IMR-90 (cell line): ENCODE measurements at regions not wholly inside any gene's neighbourhood (a gene's known extent, or its start where the extent isn't known, plus 50 kb on each side); places are given as distances from the start of the nearest gene placed in this dataset.

ENCODE experiments used
- ATAC-seq: fragments of 200-7000 bp; cut with Tn5 transposase; 2 replicates; pipeline ENCODE4 v1.9.1; 2020; ENCODE audit warnings: low read depth, mild to moderate bottlenecking, moderate library complexity
- BruUV-seq: library from RNA; stranded (reverse); fragments of 400-500 nt; replicated peaks from 2 replicates; lab custom pipeline; 2021; lab: Mats Ljungman, UMichigan
- CTCF ChIA-PET: fragments of 300-600 bp; formaldehyde crosslinking; extraction: SDS; loops from one replicate; lab custom pipeline; 2021; ENCODE audit warnings: antibody characterized with exemption; lab: Yijun Ruan, JAX
- POLR2A ChIA-PET: fragments of 300-600 bp; sonication (Branson Sonifier 250); formaldehyde crosslinking; loops from one replicate; lab custom pipeline; 2022; ENCODE audit warnings: antibody characterized with exemption; ENCODE audit not compliant: unreplicated experiment; lab: Charles Lee
- DNase-seq: peaks from one replicate; pipeline ENCODE4 v3.0.0; 2013
- H2AFZ ChIP-seq: replicated peaks from 2 replicates; pipeline ENCODE3; 2013; ENCODE audit warnings: low read length, mild to moderate bottlenecking; ENCODE audit not compliant: poor library complexity
- H2AK5ac ChIP-seq: 2 replicates; pipeline ENCODE4 v1.6.1; 2013; ENCODE audit warnings: low read depth, low read length, inconsistent platforms
- H2AK9ac ChIP-seq: replicated peaks from 2 replicates; pipeline ENCODE3; 2013; ENCODE audit warnings: mild to moderate bottlenecking, low read depth, low read length, moderate library complexity; ENCODE audit not compliant: poor library complexity
- H2BK120ac ChIP-seq: 2 replicates; pipeline ENCODE4 v1.6.1; 2013; ENCODE audit warnings: low read depth, low read length, inconsistent platforms
- H2BK15ac ChIP-seq: 3 replicates; pipeline ENCODE4 v1.6.1; 2013; ENCODE audit warnings: low read depth, low read length, inconsistent platforms
- H2BK20ac ChIP-seq: 2 replicates; pipeline ENCODE4 v1.6.1; 2013; ENCODE audit warnings: low read depth, mild to moderate bottlenecking, inconsistent platforms, low read length, moderate library complexity
- H2BK5ac ChIP-seq: 2 replicates; pipeline ENCODE4 v1.6.1; 2013; ENCODE audit warnings: mild to moderate bottlenecking, low read depth, low read length, inconsistent platforms; ENCODE audit not compliant: poor library complexity, severe bottlenecking
- H3K14ac ChIP-seq: replicated peaks from 2 replicates; pipeline ENCODE4 v1.6.1; 2013; ENCODE audit warnings: low read depth, low read length, inconsistent platforms
- H3K18ac ChIP-seq: 2 replicates; pipeline ENCODE4 v1.6.1; 2013; ENCODE audit warnings: low read depth, low read length, control low read depth
- H3K23ac ChIP-seq: 2 replicates; pipeline ENCODE4 v1.6.1; 2013; ENCODE audit warnings: low read depth, low read length, inconsistent platforms
- H3K27ac ChIP-seq: 2 replicates; pipeline ENCODE4 v1.5.1; 2013; ENCODE audit warnings: mild to moderate bottlenecking, control low read depth, low read length; ENCODE audit not compliant: insufficient read depth
- H3K27me3 ChIP-seq: 2 replicates; pipeline ENCODE4 v1.6.1; 2013; ENCODE audit warnings: low read length; ENCODE audit not compliant: control insufficient read depth, insufficient read depth
- H3K36me3 ChIP-seq: 2 replicates; pipeline ENCODE4 v1.6.1; 2013; ENCODE audit warnings: low read length, mixed read lengths; ENCODE audit not compliant: control insufficient read depth, insufficient read depth
- H3K4ac ChIP-seq: 2 replicates; pipeline ENCODE4 v1.6.1; 2013; ENCODE audit warnings: low read depth, low read length, inconsistent platforms
- H3K4me1 ChIP-seq: 2 replicates; pipeline ENCODE4 v1.6.1; 2013; ENCODE audit warnings: low read length, mixed read lengths; ENCODE audit not compliant: control insufficient read depth, insufficient read depth
- H3K4me2 ChIP-seq: 2 replicates; pipeline ENCODE4 v1.6.1; 2013; ENCODE audit warnings: low read depth, mild to moderate bottlenecking, control low read depth, low read length, moderate library complexity
- H3K4me3 ChIP-seq: 2 replicates; pipeline ENCODE4 v1.5.1; 2013; ENCODE audit warnings: low read depth, mild to moderate bottlenecking, control low read depth, low read length, moderate library complexity; ENCODE audit not compliant: insufficient read depth
- H3K56ac ChIP-seq: 2 replicates; pipeline ENCODE4 v1.6.1; 2013; ENCODE audit warnings: low read length, inconsistent platforms; ENCODE audit not compliant: insufficient read depth; ENCODE audit errors: extremely low read depth
- H3K79me1 ChIP-seq, 2 experiments: 2 replicates each; pipeline ENCODE4 v1.6.1; 2013; ENCODE audit warnings: low read length in 2 of 2, inconsistent platforms in 1 of 2, low read depth in 1 of 2
- H3K9ac ChIP-seq: 2 replicates; pipeline ENCODE4 v1.6.1; 2013; ENCODE audit warnings: low read depth, low read length, control low read depth
- H3K9me1 ChIP-seq: 2 replicates; pipeline ENCODE4 v1.6.1; 2013; ENCODE audit warnings: low read length, inconsistent platforms; ENCODE audit not compliant: insufficient read depth
- H3K9me3 ChIP-seq: 2 replicates; pipeline ENCODE4 v1.6.1; 2013; ENCODE audit warnings: low read length; ENCODE audit not compliant: control insufficient read depth, insufficient read depth
- H4K20me1 ChIP-seq: 2 replicates; pipeline ENCODE4 v1.6.1; 2013; ENCODE audit warnings: low read length, inconsistent platforms; ENCODE audit not compliant: insufficient read depth
- H4K5ac ChIP-seq: 2 replicates; pipeline ENCODE4 v1.6.1; 2013; ENCODE audit warnings: mild to moderate bottlenecking, low read depth, low read length, control low read depth
- H4K8ac ChIP-seq, 2 experiments: 2 replicates each; pipeline ENCODE4 v1.6.1; 2013; ENCODE audit warnings: low read depth in 2 of 2, low read length in 2 of 2, control low read depth in 1 of 2, inconsistent platforms in 1 of 2
- H4K91ac ChIP-seq: 2 replicates; pipeline ENCODE4 v1.6.1; 2013; ENCODE audit warnings: low read depth, low read length, inconsistent platforms; ENCODE audit not compliant: insufficient read depth
- BHLHE40 ChIP-seq: fragments of 150-350 bp; IDR thresholded peaks from 2 replicates; pipeline ENCODE4 v1.6.1; 2016; ENCODE audit warnings: mild to moderate bottlenecking, low read depth, low read length
- CHD1 ChIP-seq: IDR thresholded peaks from 2 replicates; pipeline ENCODE4 v1.6.1; 2012; ENCODE audit warnings: low read depth, low read length, improper control_type of control experiment
- CTCF ChIP-seq: conservative IDR thresholded peaks from 2 replicates; pipeline ENCODE4 v1.5.1; 2012; ENCODE audit warnings: mild to moderate bottlenecking, low read depth, low read length, improper control_type of control experiment
- MXI1 ChIP-seq: IDR thresholded peaks from 2 replicates; pipeline ENCODE4 v1.6.1; 2012; ENCODE audit warnings: low read depth, mild to moderate bottlenecking, low read length, moderate library complexity, borderline replicate concordance
- RAD21 ChIP-seq: IDR thresholded peaks from 2 replicates; pipeline ENCODE4 v1.6.1; 2012; ENCODE audit warnings: low read length, improper control_type of control experiment
- RFX5 ChIP-seq: IDR thresholded peaks from 2 replicates; pipeline ENCODE4 v1.8.0; 2012; ENCODE audit warnings: low read depth, mild to moderate bottlenecking, low read length, moderate library complexity
- SMC3 ChIP-seq: fragments of 150-350 bp; IDR thresholded peaks from 2 replicates; pipeline ENCODE4 v1.6.1; 2016; ENCODE audit warnings: low read depth, mild to moderate bottlenecking, antibody characterized with exemption, low read length, moderate library complexity
- USF2 ChIP-seq: fragments of 150-350 bp; IDR thresholded peaks from 2 replicates; pipeline ENCODE4 v1.6.1; 2017; ENCODE audit warnings: mild to moderate bottlenecking, antibody characterized with exemption, low read length, low read depth
- WGBS, 2 experiments: methylation state at CpG; one replicate each; pipeline versions ENCODE4 v1.1.5 to v1.1.7; 2013; ENCODE audit warnings: missing lambda C conversion rate in 2 of 2; ENCODE audit not compliant: insufficient read length in 1 of 2; ENCODE audit errors: extremely low coverage in 2 of 2; 5-methylcytosine and 5-hydroxymethylcytosine counted together
- dilution Hi-C: fragments of 300-500 bp; cut with HindIII; formaldehyde crosslinking; loops from one replicate; pipeline ENCODE4 v1.14.3; 2018; ENCODE audit warnings: low sequenced_read_pairs; ENCODE audit not compliant: unreplicated experiment
- in situ Hi-C: fragments of 300-500 bp; cut with MboI; formaldehyde crosslinking; loops from 3 replicates; pipeline ENCODE4 v1.14.3; 2019; ENCODE audit warnings: low sequenced_read_pairs, inconsistent platforms, mixed read lengths
- intact Hi-C: fragments of 100-400 bp; cut with micrococcal nuclease; formaldehyde crosslinking; loops from 2 replicates; pipeline ENCODE4 v1.10.0; 2022

GRCh38 chr3:81997390-81997789, 235.9 kb upstream of the GBE1 start:
- H3K9me1 ChIP-seq: no peaks in the 10 kb centered on the region
- no peak overlapping the region for H3K23ac ChIP-seq
- TF ChIP-seq SMC3 (no peak), MXI1 (no peak), USF2 (no peak), CTCF (no peak), BHLHE40 (no peak), RAD21 (no peak), RFX5 (no peak), CHD1 (no peak)
- H2BK20ac ChIP-seq: no peak overlapping the region
- DNase-seq: no peak
- no peak for ATAC-seq
- no peak overlapping the region for H3K4me2 ChIP-seq
- H4K91ac ChIP-seq: no peak overlapping the region
- H3K27me3 ChIP-seq: no peaks in the 10 kb centered on the region
- H4K5ac ChIP-seq: no peak overlapping the region
- no peak overlapping the region for H4K8ac ChIP-seq
- H2AK9ac ChIP-seq: no peak overlapping the region
- no peak overlapping the region for H2BK15ac ChIP-seq
- in situ Hi-C loops: no loop called here
- no peaks in the 10 kb centered on the region for H4K20me1 ChIP-seq
- ChIA-PET POLR2A (no interaction called here), CTCF (no interaction called here)
- no peak overlapping the region for H2AFZ ChIP-seq
- no peaks in the 10 kb centered on the region for H3K79me1 ChIP-seq
- H3K36me3 ChIP-seq: no peaks in the 10 kb centered on the region
- H3K9ac ChIP-seq: no peak overlapping the region
- no TSS peak for BruUV-seq
- H3K4me3 ChIP-seq: no peak overlapping the region
- H3K14ac ChIP-seq: no peak overlapping the region
- H3K56ac ChIP-seq: no peak overlapping the region
- H3K4me1 ChIP-seq: no peaks in the 10 kb centered on the region
- no peaks in the 10 kb centered on the region for H3K9me3 ChIP-seq
- no peak overlapping the region for H2BK5ac ChIP-seq
- H2BK120ac ChIP-seq: no peak overlapping the region
- no peak overlapping the region for H3K27ac ChIP-seq
- WGBS, 2 experiments: no CpG with 5 or more reads among the region's 2 CpGs
- H3K18ac ChIP-seq: no peak overlapping the region
- H3K4ac ChIP-seq: no peak overlapping the region
- intact Hi-C loops: no loop called here
- no peak overlapping the region for H2AK5ac ChIP-seq
- dilution Hi-C loops: no loop called here
